Hematopoietic multipotent progenitor cell treated with erythropoietin and hydrocortisone succinate and interleukin-3 and kit ligand, for 17 days (in vitro differentiated cells): ENCODE measurements at regions not wholly inside any gene's neighbourhood (a gene's known extent, or its start where the extent isn't known, plus 50 kb on each side); places are given as distances from the start of the nearest gene placed in this dataset.

Source experiments
- DNase-seq: peaks from one replicate; pipeline ENCODE4 v3.0.0-alpha.2; 2015; ENCODE audit warnings: low spot score

- DNase-seq = no peak
These were observed 361.8 kb upstream of the ZNF507 start for GRCh38 chr19:31983647-31984046.

- DNase-seq = no peak
These were observed 360.3 kb upstream of the ZNF507 start for GRCh38 chr19:31985001-31985605.

- DNase-seq = no peak
These were observed 358.5 kb upstream of the ZNF507 start for GRCh38 chr19:31986951-31987350.

- DNase-seq = no peak
These were observed 357.2 kb upstream of the ZNF507 start for GRCh38 chr19:31988256-31988655.

GRCh38 chr19:31991984-31992655, 353.3 kb upstream of the ZNF507 start:
- no peak for DNase-seq

GRCh38 chr19:31992750-31993149, 352.7 kb upstream of the ZNF507 start:
- no peak for DNase-seq

GRCh38 chr19:31995546-31995945, 349.9 kb upstream of the ZNF507 start:
- no peak for DNase-seq

- DNase-seq = no peak
These were observed 335.3 kb upstream of the ZNF507 start for GRCh38 chr19:32010071-32010470.

GRCh38 chr19:32012206-32012605, 333.2 kb upstream of the ZNF507 start:
- DNase-seq = no peak

GRCh38 chr19:32012886-32013631, 332.4 kb upstream of the ZNF507 start:
- no peak for DNase-seq

GRCh38 chr19:32017176-32017953, 328.0 kb upstream of the ZNF507 start:
- DNase-seq = no peak

- DNase-seq = no peak
These were observed 327.4 kb upstream of the ZNF507 start for GRCh38 chr19:32018014-32018413.

GRCh38 chr19:32020538-32020937, 324.9 kb upstream of the ZNF507 start:
- no peak for DNase-seq

GRCh38 chr19:32022044-32022640, 323.3 kb upstream of the ZNF507 start:
- DNase-seq = no peak

GRCh38 chr19:32022731-32023563, 322.5 kb upstream of the ZNF507 start:
- DNase-seq = no peak

GRCh38 chr19:32023564-32023832, 321.9 kb upstream of the ZNF507 start:
- no peak for DNase-seq

- no peak for DNase-seq
These were observed 316.2 kb upstream of the ZNF507 start for GRCh38 chr19:32029235-32029634.

GRCh38 chr19:32032561-32032960, 312.8 kb upstream of the ZNF507 start:
- DNase-seq = no peak

GRCh38 chr19:32035626-32036025, 309.8 kb upstream of the ZNF507 start:
- no peak for DNase-seq

GRCh38 chr19:32038021-32038920, 307.1 kb upstream of the ZNF507 start:
- DNase-seq = no peak
